Right forelimb (tissue), 1 donor: ENCODE measurements at regions not wholly inside any gene's neighbourhood (a gene's known extent, or its start where the extent isn't known, plus 50 kb on each side); places are given as distances from the start of the nearest gene placed in this dataset.
"Not testable (repeated sequence)": the region's sequence is repeated elsewhere in the genome, so short reads cannot be mapped to it uniquely, and the experiment has no call there.

ENCODE experiments used
- DNase-seq: peaks from one replicate; pipeline ENCODE4 v3.0.0-alpha.2; 2018

DNA sequence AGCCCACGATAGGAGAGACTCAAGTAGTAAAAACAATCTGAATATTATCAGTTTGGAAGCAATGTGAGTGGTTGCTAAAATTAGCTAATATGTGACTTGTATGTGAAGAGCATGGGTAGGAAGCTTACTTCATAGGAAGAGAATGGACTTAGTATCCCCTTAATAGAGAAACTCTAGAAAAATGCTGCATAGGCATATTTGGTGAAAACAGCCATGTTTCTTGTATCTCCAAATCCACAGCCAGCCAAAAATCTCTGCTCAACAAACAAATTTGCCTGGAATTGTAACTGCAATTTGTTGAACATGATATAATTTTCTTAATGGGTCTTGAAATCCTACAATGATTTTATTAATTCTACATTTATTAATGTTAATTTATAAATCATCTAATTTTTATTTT is 1252.9 kb upstream of the TMEM132C start:
- no peak for DNase-seq

DNA sequence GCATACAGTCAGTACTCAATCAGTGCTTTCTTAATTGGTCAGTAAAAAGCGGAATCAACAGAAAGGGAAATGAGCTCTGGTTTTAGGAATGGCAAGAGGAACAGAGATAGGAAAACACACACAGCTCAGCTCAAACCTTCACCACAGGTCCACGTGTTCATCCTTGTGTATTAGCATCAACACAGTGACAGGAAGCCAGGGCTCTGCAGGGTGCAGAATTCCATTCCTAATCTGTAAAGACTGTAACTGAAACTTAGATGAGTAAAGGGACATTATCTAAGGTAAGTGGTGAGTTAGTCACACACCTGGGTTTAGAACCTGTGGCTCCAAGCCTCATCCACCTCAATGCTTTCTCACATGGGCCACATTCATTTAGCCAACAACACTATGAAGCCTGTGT is 1242.2 kb upstream of the TMEM132C start:
- DNase-seq: no peak

DNA sequence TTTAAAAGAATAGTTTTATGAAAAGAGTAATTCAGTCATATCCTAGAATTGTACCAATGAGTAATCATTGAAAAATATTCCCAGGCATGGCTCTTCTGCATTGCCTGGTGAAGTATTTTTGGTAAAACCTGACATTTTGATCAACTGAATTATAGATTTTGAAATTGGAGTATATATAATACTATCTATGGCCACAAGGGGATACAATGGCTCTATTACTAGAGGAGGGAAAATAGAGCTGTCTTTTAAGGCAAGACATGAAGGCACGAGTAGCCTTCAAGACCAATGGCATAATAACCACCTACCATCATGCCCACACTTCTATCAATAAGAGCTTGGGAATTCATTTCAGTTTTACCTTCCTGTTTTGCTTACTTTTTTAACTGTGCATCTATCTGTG is 1241.4 kb upstream of the TMEM132C start:
- no peak for DNase-seq

DNA sequence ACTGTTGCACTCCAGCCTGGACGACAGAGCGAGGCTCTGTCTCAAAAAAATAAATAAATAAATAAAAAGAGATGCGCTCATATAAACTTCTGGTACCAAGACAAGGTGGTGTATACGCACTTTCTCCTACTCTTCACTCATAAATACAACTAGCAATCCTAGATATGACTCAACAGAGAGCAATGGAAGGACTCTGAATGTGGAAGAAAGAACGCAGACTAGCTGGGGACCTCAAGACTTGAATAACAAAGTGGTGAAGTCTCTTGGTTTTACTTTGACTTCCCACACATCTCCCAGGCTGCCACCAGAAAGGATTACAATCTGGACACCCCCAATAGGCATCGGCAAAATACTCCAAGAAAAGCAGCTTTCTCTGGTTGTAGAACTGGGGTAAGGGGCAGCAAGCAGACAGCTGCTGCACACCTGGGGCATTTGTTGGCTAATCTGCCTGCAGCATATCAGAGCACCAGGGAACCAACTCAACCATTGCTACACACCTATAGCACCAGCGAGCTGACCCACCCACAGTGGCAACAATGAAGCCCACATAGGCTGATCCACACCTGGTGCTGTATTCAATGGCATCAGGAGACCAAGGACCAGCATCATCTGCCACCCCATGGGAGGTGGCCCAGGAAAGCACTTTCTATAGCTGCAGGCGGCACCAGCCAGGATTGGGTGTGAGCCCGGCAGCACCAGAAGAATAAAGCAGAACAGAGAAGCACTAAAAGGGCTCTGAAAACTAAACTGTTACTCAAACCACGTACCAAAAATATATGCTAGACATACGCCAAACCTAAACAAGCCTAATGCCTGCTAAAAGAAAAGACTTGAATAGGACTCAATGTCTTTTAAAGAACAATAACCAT is 1231.7 kb upstream of the TMEM132C start:
- DNase-seq: no peak

DNA sequence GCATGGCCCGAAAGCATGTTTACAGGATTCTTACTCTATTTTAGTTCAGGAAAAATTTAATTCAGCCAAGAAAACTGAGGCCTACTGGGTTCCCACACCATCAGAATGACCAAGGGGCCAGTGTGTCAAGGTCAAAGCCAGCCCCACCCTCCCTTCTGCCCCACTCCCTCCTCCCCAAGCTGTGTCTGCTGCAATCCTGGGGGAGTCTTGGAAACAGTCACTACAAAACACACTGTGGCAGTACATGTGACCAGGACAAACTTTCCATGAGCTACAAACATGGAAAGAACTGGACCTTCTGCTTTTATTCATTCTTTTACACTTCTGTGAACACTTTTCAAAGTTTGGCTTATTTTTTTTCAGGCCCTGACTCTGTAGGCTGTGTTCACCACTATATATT is 1228.8 kb upstream of the TMEM132C start:
- DNase-seq: no peak

DNA sequence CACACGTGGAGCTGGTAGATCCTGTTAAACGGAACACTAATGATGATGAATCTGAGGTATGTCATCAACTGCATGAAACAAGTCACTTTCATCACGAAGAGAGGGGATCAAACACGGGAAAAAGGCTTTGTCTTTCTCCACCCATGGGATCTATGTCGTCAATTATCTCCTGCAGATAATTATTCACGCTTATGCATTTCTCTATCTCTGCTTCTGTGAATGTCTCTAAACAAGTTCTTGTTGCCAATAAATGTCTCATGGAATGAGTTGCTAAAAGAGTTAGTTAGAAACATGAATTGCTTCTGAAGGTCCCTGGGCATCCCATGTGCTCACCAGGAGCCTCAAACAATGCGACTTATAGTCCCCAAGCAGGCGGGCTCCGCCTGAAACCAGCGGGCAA is 1228.2 kb upstream of the TMEM132C start:
- no peak for DNase-seq

DNA sequence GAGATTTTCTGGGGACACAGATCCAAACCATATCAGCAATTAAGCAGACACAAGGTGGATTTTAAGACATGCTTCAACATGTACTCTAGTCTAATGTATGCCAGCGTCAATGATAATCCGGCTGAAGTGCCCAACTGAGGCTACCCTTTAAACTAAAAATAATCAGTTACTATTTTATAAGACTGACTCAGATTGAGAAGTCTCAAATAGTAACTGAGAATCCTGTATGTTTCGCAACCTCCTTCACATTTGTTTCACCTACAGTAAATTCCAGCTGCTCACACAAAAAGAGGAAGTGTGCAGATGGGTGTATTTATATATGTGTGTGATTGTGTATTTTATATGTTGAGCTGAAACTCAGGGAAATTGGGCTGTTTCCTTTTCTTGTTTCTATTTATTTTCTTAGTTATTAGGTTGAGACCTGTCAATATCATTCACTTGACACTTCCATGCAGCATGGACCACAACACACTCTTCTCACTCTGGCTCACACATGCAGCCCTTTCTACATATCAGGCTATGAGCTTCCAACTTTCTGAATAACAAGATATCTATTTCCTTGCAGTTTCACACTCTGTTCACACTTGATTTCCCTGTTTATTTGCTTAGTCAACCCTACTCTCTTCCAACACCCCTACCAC is 1224.9 kb upstream of the TMEM132C start:
- DNase-seq: no peak

DNA sequence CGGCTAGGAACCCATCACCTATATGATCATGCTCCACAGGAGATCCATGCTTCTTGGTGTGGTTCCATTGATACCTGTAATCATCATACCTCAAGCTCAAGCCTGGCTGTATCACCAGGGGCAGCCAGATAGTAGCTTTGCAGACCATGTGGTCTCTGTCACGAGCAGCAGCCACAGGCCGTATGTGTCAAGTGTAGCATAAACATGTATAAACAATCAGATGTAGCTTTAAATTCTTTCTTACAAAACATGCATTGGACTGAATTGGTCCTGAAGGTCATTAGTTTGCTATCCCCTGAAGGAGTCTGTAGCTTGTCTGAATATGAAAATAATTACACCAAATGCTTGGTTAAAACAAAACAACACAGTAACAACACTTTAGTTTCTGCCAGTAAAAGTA is 1223.2 kb upstream of the TMEM132C start:
- DNase-seq: no peak

DNA sequence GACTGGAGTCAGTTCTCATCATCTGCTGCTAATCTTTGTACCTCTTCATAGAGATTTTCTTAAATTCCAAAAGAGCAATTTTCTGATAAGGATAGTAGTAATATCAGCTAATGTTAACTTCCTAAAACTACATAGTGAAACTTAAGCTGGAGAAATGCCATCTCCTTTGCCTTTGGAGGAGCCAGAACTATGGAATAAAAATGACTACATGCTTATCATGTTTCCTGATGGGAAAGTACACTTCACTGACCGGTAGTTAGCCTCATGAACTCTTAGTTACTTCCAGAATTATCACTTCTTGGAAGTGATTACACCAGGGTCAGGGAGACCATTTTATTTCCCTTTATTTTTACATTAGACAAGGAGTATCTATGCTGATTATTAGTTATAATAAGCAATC is 1222.1 kb upstream of the TMEM132C start:
- DNase-seq: no peak

DNA sequence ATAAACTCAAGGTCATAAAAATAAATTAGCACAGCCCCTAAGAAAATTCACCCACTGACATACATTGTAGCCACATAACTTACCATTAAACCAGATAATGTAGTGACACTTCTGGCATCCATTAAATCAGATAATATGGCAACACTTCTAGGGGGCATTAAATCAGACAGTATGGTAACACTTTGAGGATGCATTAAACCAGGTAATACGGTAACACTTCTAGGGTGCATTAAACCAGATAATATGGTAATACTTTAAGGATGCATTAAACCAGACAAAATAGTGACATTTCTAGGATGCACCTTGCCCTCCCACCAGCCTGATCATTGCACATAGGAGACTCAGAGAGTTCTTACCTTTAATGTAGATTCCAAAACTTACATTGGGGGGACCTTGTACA is 1220.5 kb upstream of the TMEM132C start:
- no peak for DNase-seq

DNA sequence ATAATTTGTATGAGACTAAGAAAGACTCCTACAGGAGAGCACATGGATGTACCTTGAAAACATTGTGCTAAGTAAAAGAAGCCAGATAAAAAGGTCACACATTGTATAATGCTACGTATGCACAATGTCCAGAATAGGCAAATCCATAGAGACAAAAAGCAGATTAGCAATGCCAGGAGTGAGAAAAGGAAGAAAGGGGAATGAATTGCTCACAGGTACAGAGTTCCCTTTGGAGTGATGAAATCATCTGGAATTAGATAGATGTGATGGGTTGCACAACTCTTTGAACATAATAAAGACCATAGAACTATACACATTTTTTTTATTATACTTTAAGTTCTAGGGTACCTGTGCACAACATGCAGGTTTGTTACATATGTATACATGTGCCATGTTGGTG is 1218.9 kb upstream of the TMEM132C start:
- no peak for DNase-seq

DNA sequence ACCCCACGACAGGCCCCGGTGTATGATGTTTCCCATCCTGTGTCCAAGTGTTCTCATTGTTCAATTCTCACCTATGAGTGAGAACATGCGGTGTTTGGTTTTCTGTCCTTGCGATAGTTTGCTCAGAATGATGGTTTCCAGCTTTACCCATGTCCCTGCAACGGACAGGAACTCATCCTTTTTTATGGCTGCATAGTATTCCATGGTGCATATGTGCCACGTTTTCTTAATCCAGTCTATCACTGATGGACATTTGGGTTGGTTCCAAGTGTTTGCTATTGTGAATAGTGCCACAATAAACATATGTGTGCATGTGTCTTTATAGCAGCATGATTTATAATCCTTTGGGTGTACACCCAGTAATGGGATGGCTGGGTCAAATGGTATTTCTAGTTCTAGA is 1218.4 kb upstream of the TMEM132C start:
- not testable (repeated sequence) for DNase-seq

DNA sequence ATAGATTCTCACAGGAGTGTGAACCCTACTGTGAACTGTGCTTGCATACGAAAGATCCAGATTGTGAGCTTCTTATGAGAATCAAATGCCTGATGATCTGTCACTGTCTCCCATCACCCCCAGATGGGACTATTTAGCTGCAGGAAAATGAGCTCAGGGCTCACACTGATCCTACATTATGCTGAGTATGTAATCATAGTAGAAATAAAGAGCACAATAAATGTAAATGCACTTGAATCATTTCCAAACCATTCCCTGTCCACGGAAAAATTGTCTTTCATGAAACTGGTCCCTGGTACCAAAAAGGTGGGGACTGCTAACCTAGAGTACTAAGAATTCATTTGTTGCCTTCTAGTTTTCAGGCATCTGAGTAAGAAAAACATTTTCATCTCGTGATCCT is 1215.8 kb upstream of the TMEM132C start:
- DNase-seq: no peak

DNA sequence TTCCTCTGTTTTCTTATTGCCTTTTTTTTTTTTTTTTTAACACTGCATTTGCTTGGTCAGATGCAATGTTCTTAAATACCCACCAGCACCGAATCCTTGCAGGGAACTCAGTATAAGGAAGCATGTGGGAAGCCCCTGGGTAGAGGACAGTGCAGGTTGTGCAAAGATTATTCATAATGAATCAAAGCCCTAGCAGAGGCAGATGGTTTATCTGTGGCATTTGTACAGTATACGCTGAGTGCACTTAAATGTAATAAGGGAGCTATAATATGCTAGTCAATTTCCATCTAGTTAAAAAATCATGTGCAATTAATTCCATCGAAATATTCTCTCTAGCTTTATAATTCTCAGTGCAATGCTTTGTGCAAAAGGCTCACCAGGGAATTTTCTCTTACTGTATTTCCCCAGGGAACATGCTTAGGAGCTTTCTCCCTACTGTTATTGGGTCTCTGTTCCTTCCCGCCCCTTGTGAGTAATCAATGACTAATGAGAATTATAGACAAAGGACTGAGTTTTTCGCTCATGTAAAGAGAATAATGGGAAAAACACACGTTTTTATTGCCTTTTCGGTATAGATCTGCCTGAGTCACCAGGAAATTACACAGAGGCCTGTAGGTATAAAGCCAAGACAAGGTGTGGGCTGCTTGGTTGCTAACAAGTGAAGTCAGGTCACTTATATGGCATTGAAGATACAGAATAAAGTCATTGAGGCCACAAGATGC is 1214.3 kb upstream of the TMEM132C start:
- DNase-seq: no peak

DNA sequence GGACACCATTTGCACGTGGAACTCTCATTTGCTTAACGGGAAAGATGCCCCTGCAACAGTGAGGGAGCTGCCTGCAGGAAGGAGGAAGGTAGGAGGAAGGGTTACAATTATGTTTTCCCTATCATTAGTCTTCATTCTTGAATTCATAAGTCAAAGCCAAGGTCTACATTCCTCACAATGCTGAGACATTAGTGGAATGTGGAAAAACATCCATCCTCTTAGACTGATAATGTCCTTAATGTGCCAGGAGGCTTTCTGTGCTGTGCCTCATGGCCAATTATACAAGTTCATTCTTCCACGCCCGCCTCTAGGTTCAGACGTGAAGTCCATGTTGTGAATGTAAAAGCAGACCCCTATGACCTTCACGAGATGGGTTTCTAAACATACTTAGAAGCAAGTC is 1212.4 kb upstream of the TMEM132C start:
- DNase-seq: no peak

DNA sequence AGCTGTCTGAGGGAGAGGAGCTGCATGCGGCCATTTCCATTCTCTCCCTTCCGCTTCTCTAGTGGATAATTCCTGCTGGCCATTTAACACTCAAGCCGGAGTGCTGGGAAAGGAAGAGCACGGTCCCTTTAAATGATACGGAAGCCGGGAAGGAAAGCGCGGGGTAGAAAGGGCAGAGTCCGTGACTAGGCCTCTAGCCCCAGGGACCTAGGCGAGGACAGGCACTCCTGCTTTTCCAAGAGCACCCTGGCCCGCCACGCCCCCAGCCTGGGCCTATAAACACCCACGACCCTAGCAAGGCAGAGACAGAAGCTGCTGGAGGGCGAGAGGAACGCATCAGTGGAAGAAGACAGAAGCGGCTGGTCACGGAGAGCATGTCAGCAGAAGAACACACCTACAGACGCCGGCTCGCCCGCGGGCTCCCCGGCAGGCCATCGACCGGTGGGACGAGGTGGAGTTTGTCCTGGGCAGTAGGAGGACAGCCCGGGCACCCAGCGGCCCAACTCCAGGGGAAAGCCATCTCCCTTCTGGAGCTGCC is 1206.6 kb upstream of the TMEM132C start:
- no peak for DNase-seq

DNA sequence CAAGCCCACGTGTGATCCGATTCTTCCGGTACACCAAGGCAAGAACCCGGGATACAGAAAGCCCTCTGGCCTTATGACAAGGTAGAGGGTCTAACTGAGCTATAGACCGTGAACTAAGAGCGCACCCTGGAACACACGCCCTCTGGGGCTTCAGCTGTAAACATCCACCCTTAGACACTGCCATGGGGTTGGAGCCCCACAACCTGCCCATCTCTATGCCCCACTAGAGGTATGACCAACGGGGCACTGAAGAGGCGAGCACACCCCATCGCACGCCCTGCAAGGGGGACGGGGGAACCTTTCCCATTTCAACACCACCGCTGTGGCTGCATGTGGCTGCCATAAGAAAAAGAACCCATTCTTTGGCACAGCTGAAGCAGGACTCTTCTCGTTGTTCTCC is 1206.0 kb upstream of the TMEM132C start:
- no peak for DNase-seq

DNA sequence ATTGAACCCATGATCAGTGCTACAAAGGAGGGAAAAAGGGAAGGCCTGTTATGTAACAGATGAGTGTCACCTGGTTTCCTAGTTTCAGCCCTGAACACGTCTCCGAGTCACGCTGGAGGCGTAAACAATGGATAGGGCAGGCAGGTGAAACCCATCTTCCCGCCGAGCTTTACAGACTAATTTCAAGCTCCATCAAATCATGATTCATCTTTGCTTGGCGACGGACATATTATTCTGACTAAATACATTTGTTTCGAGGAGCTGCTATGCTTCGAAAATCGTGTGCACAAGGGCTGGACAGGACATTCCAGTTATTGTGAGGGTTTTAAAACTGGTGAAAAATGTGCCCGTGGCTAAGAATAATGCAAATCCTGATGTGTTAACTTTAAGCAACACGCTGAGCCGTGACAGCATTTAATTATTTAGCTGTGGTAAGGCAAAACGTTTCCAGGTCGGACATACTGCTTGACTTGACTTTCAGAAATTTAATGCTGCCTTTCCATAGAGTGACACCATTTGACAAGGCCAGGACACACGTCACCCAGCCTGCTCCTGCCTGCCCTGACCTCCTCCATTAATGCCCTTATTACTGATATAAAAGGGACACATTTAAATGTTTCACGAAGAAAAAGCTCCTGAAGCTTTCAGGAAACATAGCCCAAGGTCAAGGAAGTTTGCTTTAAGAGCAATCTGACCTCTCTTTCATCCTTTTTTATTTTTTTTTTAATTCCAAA is 1203.5 kb upstream of the TMEM132C start:
- DNase-seq: no peak

DNA sequence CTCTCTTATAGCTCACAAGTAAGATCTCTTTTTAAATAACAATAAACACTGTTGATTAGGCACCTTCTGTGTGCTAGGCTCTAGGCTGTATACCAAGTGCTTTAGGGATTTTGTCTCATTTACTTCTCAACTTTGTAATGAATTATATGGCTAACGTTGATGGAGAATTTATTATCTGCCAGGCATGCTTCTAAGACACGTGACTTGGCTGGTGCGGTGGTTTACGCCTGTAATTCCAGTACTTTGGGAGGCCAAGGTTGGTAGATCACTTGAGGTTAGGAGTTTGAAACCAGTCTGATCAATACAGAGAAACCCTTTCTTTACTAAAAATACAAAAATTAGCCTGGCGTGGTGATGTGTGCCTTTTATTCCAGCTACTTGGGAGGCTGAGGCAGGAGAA is 1202.8 kb upstream of the TMEM132C start:
- DNase-seq: no peak

DNA sequence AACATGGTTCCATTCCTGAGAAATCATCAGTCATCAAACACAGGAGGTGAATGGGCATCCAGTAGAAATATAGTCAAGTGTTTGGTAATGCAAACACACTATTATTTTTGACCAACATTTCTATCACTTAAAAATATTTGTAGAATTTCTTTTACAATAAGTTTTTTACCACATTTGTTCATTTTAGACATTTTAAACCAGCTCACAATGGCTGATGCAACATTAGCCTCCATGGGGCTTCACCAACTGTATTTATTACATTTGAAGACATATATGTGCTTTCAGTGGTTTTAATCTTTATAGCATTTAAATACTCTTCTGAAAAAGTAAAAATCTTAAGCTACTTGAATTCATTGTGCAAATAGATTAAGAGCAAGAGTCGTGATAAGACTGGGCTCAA is 1201.4 kb upstream of the TMEM132C start:
- no peak for DNase-seq

DNA sequence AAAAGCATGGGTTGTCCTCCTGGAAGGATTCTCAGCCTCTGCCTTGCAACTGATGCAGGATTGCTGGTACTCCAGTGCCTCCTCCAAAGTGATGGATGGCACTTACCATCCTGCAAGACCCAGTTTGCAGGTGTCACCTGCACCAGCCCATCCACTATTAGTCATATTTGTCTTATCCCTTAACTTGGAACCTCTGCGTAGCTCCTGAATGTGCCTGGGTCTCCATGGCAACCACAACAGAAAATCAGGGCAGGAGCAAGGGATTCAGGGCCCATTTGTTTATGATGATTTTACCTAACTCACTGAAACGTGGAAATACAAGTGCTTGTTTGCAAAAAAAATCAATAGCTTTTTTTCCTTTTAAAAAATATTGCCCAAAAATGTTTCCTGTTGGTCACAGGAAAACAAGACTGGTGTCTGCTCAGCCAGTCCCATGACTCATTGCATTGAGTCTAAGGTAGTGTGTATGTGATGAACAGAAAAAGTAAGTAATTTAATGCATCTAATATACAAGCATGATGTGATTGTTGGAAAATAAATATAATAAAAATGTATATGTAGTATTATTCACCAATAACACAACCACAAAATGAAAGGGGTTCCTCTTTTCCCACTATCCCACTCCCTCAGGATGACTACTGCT is 1196.3 kb upstream of the TMEM132C start:
- DNase-seq: no peak

DNA sequence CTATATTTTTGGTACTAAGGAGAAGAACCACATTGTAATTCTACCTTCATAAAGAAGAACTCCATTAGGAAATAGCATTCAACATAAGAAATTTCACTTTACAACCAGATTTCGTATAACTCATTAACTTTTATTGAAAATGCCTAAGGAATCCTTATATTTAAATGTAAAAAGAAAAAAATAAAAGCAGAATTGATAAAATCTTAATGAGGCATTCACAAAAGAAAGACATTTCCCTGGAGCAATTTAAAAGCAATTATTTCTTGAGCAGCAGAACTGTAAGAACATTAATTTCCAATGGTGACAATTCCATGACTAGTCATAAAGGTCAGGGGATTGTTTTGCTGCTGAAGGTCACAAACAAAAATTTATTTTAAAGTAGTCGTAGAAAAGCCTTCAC is 1192.8 kb upstream of the TMEM132C start:
- no peak for DNase-seq

DNA sequence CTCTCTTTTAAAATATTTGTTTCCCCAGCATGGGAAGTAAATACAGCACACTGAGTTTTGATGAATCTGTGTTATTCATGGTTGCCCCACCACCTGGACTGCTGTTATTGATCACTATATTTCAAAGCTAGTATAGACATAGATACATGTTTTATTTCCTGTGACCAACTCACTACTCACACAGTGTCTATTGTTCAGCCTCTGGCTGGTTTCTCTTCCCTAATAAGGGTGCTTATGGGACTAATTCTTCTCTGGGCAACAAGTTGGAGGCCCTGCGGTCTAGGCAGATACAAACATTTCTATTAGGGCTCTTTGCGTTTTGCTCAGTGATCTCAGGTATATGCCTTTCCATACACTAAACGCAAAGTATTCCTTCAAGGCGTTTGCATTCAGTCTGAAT is 1191.0 kb upstream of the TMEM132C start:
- no peak for DNase-seq
